Heart left ventricle (tissue), 16 donors: ENCODE measurements at regions not wholly inside any gene's neighbourhood (a gene's known extent, or its start where the extent isn't known, plus 50 kb on each side); places are given as distances from the start of the nearest gene placed in this dataset.

Experiments
- ATAC-seq, 4 donors: fragments of 200-7000 bp; cut with Tn5 transposase; one replicate each; pipeline ENCODE4 v1.9.1; 2020 to 2022; ENCODE audit warnings: moderate library complexity in 4 of 4, mild to moderate bottlenecking in 3 of 4, moderate number of reproducible peaks in 1 of 4
- DNase-seq, 5 donors: peaks; one replicate each; pipeline ENCODE4 v3.0.0-alpha.2; 2020
- H3K27ac ChIP-seq, 12 donors: fragments of 200-600 bp; sonication (generic) in 4 of 12; one replicate each; pipeline versions ENCODE4 v1.5.0 to v1.8.0; 2016 to 2022; ENCODE audit warnings: mild to moderate bottlenecking in 2 of 12
- H3K27me3 ChIP-seq, 9 donors: fragments of 200-600 bp; sonication (generic) in 2 of 9; one replicate each; pipeline versions ENCODE4 v1.5.1 to v1.8.0; 2016 to 2022; ENCODE audit warnings: mild to moderate bottlenecking in 3 of 9
- H3K36me3 ChIP-seq, 9 donors: fragments of 200-600 bp; sonication (generic) in 2 of 9; one replicate each; pipeline versions ENCODE4 v1.5.0 to v1.8.0; 2018 to 2022; ENCODE audit warnings: mild to moderate bottlenecking in 2 of 9
- H3K4me1 ChIP-seq, 12 donors: fragments of 200-600 bp; sonication (generic) in 4 of 12; one replicate each; pipeline versions ENCODE4 v1.5.0 to v1.8.0; 2016 to 2022; ENCODE audit warnings: mild to moderate bottlenecking in 3 of 12
- H3K4me3 ChIP-seq, 12 donors: fragments of 200-600 bp; sonication (generic) in 4 of 12; one replicate each; pipeline versions ENCODE4 v1.5.0 to v1.8.0; 2017 to 2022; ENCODE audit warnings: mild to moderate bottlenecking in 9 of 12, moderate library complexity in 4 of 12
- H3K9me3 ChIP-seq, 12 donors: fragments of 200-600 bp; sonication (generic) in 4 of 12; one replicate each; pipeline versions ENCODE4 v1.5.0 to v1.8.0; 2016 to 2022; ENCODE audit warnings: mild to moderate bottlenecking in 1 of 12
- CTCF ChIP-seq, 12 donors: fragments of 200-600 bp; sonication (generic) in 4 of 12; IDR thresholded peaks; one replicate each; pipeline versions ENCODE4 v1.5.0 to v1.8.0; 2018 to 2022; ENCODE audit warnings: antibody characterized with exemption in 12 of 12, mild to moderate bottlenecking in 5 of 12
- POLR2A ChIP-seq, 2 donors: fragments of 450-650 bp; IDR thresholded peaks; one replicate each; pipeline ENCODE4 v1.6.1; 2017; ENCODE audit warnings: antibody characterized with exemption in 2 of 2, mild to moderate bottlenecking in 2 of 2, moderate library complexity in 2 of 2
- WGBS, 4 donors: extraction: QIAGEN DNeasy Blood & Tissue Kit in 2 of 4; methylation state at CpG; one replicate each; pipeline versions ENCODE4 v1.1.5 to v1.1.7; 2013 to 2018; 5-methylcytosine and 5-hydroxymethylcytosine counted together
- intact Hi-C, 10 donors: fragments of 100-400 bp; cut with DNase I; formaldehyde crosslinking; loops; one replicate each; pipeline versions ENCODE4 v1.11.1 to v1.14.2; 2022
- donor health status: ischemic (EF 13 %, LVEDD 7.1; RV severe dilation, severe dysfunction).
- donor health status: healthy with polysubstance abuse.
- donor health status: DM: no; HTN: yes; CAD: no.
- donor health status: DM: no; HTN: no; CAD: no.
- donor health status: ischemic (EF 25% LVEDD 6.9; RV normal size, moderate dysfunction).
- donor health status: ischemic (EF 25% LVEDD 5.7; RV mildly dilated, moderate dysfunction).
- donor health status: healthy.
- donor health status: DM: yes; HTN: yes; CAD: no.
- donor health status: ischemic (EF 35%, LVEDD 5.7; RV mildly dilated, moderate dysfunction).
- donor health status: nonischemic (EF 11% LVEDD 7.7; RV severe dilation, severe dysfunction).
- donor health status: DM: yes; HTN: yes; CAD: no.
- donor health status: PGD.
- donor health status: ischemic (EF 29% LVEDD 5.4; RV normal size, mild dysfunction).
- donor health status: nonischemic (EF 23%, LVEDD 6.1; RV moderate dilation, normal function).

DNA sequence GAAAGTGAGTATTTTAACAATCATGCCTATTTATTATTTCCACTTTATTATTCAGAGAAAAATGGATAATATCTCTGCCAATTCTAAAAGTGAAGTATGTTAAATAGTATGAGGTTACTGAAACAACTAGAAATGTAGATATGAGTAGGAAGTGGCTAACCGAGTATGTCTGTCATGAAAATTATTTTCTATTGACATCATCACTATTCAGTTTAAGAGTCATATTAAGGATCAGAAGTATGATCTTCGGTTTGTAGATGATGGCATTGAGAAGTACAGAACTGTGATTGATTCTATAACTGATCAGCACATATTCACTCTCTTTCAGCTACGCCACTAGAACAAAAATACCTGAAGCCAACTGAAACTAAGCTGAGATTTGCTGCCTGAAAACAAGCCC lies 146.4 kb upstream of the SLITRK5 start:
- no peak for TF ChIP-seq POLR2A (IDR thresholded peaks at IDR 0.05)
- TF ChIP-seq CTCF (IDR thresholded peaks at IDR 0.05), result no peak
- Histone ChIP-seq H3K27me3 (no peaks in the 10 kb centered on the region), H3K36me3 (no peaks in the 10 kb centered on the region), H3K4me3 (no peak overlapping the region), H3K9me3 (peaks cover 0 to 7% (median 0%) of the 10 kb centered on the region in 12 donors), H3K27ac (no peak overlapping the region), H3K4me1 (no peaks in the 10 kb centered on the region)
- intact Hi-C loops, result no loop called here
- ATAC-seq (no peak), DNase-seq (no peak)
- WGBS, 4 donors, result 67 to 83% (median 72%) methylated on average over 3 of the region's 3 CpGs

- H3K4me3 ChIP-seq, result no peak overlapping the region
- no peak overlapping the region for H3K27ac ChIP-seq
- peaks cover 0 to 6% (median 0%) of the 10 kb centered on the region in 12 donors for H3K9me3 ChIP-seq
- no peaks in the 10 kb centered on the region for H3K4me1 ChIP-seq
- no peaks in the 10 kb centered on the region for H3K36me3 ChIP-seq
- H3K27me3 ChIP-seq, result no peaks in the 10 kb centered on the region
- ATAC-seq, result no peak
- intact Hi-C loops, result no loop called here
- TF ChIP-seq CTCF (IDR thresholded peaks at IDR 0.05) (no peak), POLR2A (IDR thresholded peaks at IDR 0.05) (no peak)
- no peak for DNase-seq
Measured at GRCh38 chr13:87533776-87534175, 137.4 kb upstream of the SLITRK5 start.

- intact Hi-C loops, result no loop called here
- no peak for ATAC-seq
- TF ChIP-seq POLR2A (IDR thresholded peaks at IDR 0.05) (no peak), CTCF (IDR thresholded peaks at IDR 0.05) (no peak)
- no peak overlapping the region for H3K4me3 ChIP-seq
- 86 to 96% (median 90%) methylated on average over 1 of the region's 1 CpG for WGBS, 4 donors
- H3K4me1 ChIP-seq, result no peaks in the 10 kb centered on the region
- no peaks in the 10 kb centered on the region for H3K27me3 ChIP-seq
- no peak overlapping the region for H3K27ac ChIP-seq
- H3K36me3 ChIP-seq, result no peaks in the 10 kb centered on the region
- H3K9me3 ChIP-seq, result peaks cover 0 to 2% (median 0%) of the 10 kb centered on the region in 12 donors
- DNase-seq, result no peak
Measured at GRCh38 chr13:87535911-87536310, 135.3 kb upstream of the SLITRK5 start.

DNA sequence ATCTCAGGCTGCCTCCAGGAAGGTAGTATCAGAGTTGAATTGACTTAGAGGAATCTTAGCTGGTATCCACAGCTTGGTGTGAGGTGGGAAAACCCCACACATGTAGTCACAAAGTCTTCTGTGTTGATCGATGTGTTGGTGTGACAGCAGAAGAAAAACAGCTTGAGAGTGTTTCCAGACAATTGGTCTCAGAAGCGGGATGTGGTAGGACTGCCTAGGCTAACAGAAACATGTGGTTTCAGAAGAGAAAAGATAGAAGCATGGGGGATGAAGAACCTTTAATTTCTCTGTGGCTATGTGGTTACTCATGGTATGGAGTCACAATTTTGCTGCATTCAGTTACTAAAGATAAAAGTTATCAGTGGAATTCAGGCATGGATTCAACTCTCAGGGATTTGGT lies 134.7 kb upstream of the SLITRK5 start:
- no peak for ATAC-seq

GRCh38 chr13:87536899-87537298 lies 134.3 kb upstream of the SLITRK5 start:
- Histone ChIP-seq H3K36me3 (no peaks in the 10 kb centered on the region), H3K4me3 (no peak overlapping the region), H3K27me3 (no peaks in the 10 kb centered on the region), H3K4me1 (no peaks in the 10 kb centered on the region), H3K27ac (no peak overlapping the region), H3K9me3 (peaks cover 0 to 2% (median 0%) of the 10 kb centered on the region in 12 donors)
- intact Hi-C loops, result no loop called here
- TF ChIP-seq CTCF (IDR thresholded peaks at IDR 0.05) (no peak), POLR2A (IDR thresholded peaks at IDR 0.05) (no peak)
- DNase-seq (no peak), ATAC-seq (no peak)
- WGBS, 4 donors, result 51 to 78% (median 62%) methylated on average over 2 of the region's 2 CpGs

More for the DNA sequence above, 134.7 kb upstream of the SLITRK5 start:
- TF ChIP-seq POLR2A (IDR thresholded peaks at IDR 0.05), result no peak
- H3K9me3 ChIP-seq, result peaks cover 0 to 2% (median 0%) of the 10 kb centered on the region in 12 donors
- no peak overlapping the region for H3K27ac ChIP-seq
- no peaks in the 10 kb centered on the region for H3K4me1 ChIP-seq
- intact Hi-C loops, result no loop called here
- no peak for DNase-seq
- no peaks in the 10 kb centered on the region for H3K36me3 ChIP-seq
- 60 to 77% (median 71%) methylated on average over 2 of the region's 2 CpGs for WGBS, 4 donors
- no peak overlapping the region for H3K4me3 ChIP-seq
- no peaks in the 10 kb centered on the region for H3K27me3 ChIP-seq
